ENCODE measurements at regions not wholly inside any gene's neighbourhood (a gene's known extent, or its start where the extent isn't known, plus 50 kb on each side); places are given as distances from the start of the nearest gene placed in this dataset.
A peak's percentile ranks its signal among the peaks of the same experiment; 100 is the strongest.
"Not testable (repeated sequence)": the region's sequence is repeated elsewhere in the genome, so short reads cannot be mapped to it uniquely, and the experiment has no call there.

- TF ChIP-seq TARDBP (IDR thresholded peaks at IDR 0.05) (no peak), ZNF384 (IDR thresholded peaks at IDR 0.05) (no peak), SUZ12 (IDR thresholded peaks at IDR 0.05) (no peak), LEF1 (IDR thresholded peaks at IDR 0.05; ENCODE audit: borderline replicate concordance) (no peak), ELF4 (IDR thresholded peaks at IDR 0.05) (no peak), BHLHE40 (IDR thresholded peaks at IDR 0.05; ENCODE audit: borderline replicate concordance) (no peak), SP1 (IDR thresholded peaks at IDR 0.05) (no peak), ARNT (IDR thresholded peaks at IDR 0.05) (no peak), FOXM1 (IDR thresholded peaks at IDR 0.05; ENCODE audit: borderline replicate concordance) (no peak), FOXA1 (IDR thresholded peaks at IDR 0.05) (no peak), HDGF (IDR thresholded peaks at IDR 0.05; ENCODE audit: borderline replicate concordance) (no peak), NFRKB (IDR thresholded peaks at IDR 0.05) (no peak), L3MBTL2 (conservative IDR thresholded peaks at IDR 0.05) (no peak)
- TF ChIP-seq, protein P1, sequence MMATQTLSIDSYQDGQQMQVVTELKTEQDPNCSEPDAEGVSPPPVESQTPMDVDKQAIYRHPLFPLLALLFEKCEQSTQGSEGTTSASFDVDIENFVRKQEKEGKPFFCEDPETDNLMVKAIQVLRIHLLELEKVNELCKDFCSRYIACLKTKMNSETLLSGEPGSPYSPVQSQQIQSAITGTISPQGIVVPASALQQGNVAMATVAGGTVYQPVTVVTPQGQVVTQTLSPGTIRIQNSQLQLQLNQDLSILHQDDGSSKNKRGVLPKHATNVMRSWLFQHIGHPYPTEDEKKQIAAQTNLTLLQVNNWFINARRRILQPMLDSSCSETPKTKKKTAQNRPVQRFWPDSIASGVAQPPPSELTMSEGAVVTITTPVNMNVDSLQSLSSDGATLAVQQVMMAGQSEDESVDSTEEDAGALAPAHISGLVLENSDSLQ (IDR thresholded peaks at IDR 0.05), result no peak
- CTCF ChIA-PET, result no interaction called here
- no peak for DNase-seq (ENCODE audit: extremely low spot score)
Observed at GRCh38 chr17:65297384-65297783, 160.2 kb downstream of the RGS9 start.

DNA sequence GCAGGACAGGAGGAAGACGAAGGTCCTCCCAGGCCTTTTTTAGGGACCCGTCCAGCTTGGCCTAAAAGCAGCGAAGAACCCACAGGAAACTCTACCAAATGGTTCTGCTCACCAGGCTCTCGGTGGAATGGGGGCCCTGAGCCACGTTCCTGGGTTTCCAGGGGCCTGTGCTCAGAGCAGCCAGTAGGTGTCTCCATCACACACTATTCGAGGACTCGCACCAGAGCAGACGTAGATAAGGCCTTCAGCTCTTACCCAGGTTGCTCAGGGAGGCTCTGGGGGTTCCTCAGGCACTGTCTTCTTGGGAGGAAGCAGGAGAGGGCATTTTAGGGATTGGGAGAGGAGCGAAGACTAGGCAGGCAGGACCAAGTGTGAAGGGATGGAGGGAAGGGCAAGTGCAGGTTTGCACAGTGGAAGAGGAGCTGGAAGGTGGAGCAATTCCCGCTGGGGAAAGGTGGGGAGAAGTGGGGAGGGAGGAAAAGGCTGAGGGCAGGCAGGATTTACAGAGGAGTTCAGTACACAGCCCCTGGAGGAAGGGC lies 157.1 kb downstream of the RGS9 start:
- ChIA-PET CTCF (interaction anchor here (0.5 to 1.6 kb wide), 15 partner anchors 8 to 871 kb away, joined by 3 to 13 read pairs (median 3); no protein-coding TSS in a partner anchor), POLR2A (no interaction called here)
- TF ChIP-seq ARNT (IDR thresholded peaks at IDR 0.05), result no peak
- TF ChIP-seq ZNF384 (IDR thresholded peaks at IDR 0.05), result no peak
- no peak for TF ChIP-seq L3MBTL2 (conservative IDR thresholded peaks at IDR 0.05)
- TF ChIP-seq LEF1 (IDR thresholded peaks at IDR 0.05; ENCODE audit: borderline replicate concordance), result no peak
- no peak for TF ChIP-seq SP1 (IDR thresholded peaks at IDR 0.05)
- TF ChIP-seq CTBP1 (IDR thresholded peaks at IDR 0.05; ENCODE audit: borderline replicate concordance), result no peak
- no peak for TF ChIP-seq TARDBP (IDR thresholded peaks at IDR 0.05)
- TF ChIP-seq BHLHE40 (IDR thresholded peaks at IDR 0.05; ENCODE audit: borderline replicate concordance), result no peak
- TF ChIP-seq, protein P1 (IDR thresholded peaks at IDR 0.05), result no peak
- TF ChIP-seq FOXM1 (IDR thresholded peaks at IDR 0.05; ENCODE audit: borderline replicate concordance), result no peak
- no peak for TF ChIP-seq SUZ12 (IDR thresholded peaks at IDR 0.05)
- TF ChIP-seq FOXK2 (IDR thresholded peaks at IDR 0.05), result no peak
- no peak for TF ChIP-seq ELF4 (IDR thresholded peaks at IDR 0.05)
- TF ChIP-seq HDGF (IDR thresholded peaks at IDR 0.05; ENCODE audit: borderline replicate concordance), result no peak
- no peak for TF ChIP-seq FOXA1 (IDR thresholded peaks at IDR 0.05)
- DNase-seq (ENCODE audit: extremely low spot score), result peak; percentile 86

More at GRCh38 chr17:65297384-65297783, 160.2 kb downstream of the RGS9 start:
- POLR2A ChIA-PET, result no interaction called here

DNA sequence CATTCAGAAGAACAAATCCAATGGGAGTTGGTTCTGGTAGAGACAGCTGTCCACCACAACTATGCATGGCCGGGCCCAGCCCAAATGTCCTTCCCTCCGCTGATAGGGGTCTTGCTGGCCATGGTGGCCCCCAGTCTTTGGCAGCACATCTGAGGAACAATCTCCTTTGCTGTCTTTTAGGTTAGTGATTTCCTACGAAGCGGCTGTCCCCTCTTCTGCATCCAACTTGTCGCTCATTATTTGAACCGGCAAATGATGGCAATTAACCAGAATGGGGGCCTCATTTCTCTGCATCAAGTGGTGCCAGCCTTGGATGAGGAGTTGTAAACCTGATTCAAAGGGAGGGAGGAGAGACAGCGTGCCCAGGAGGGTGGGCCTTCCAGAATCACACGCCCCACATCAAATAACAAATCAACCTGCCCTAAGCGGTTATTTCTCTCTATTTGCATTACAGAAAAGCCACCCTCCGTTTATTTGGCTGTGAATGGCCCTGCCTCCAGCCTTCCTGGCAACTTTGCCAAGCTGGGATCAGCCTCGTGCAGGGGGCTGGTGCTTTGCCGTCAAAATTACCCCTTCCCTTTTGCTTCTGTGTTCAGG lies 156.5 kb downstream of the RGS9 start:
- no peak for TF ChIP-seq FOXA1 (IDR thresholded peaks at IDR 0.05)
- TF ChIP-seq BHLHE40 (IDR thresholded peaks at IDR 0.05; ENCODE audit: borderline replicate concordance), result no peak
- TF ChIP-seq CTBP1 (IDR thresholded peaks at IDR 0.05; ENCODE audit: borderline replicate concordance), result no peak
- TF ChIP-seq SUZ12 (IDR thresholded peaks at IDR 0.05), result no peak
- no peak for TF ChIP-seq HDGF (IDR thresholded peaks at IDR 0.05; ENCODE audit: borderline replicate concordance)
- TF ChIP-seq ZNF384 (IDR thresholded peaks at IDR 0.05), result no peak
- no peak for TF ChIP-seq FOXM1 (IDR thresholded peaks at IDR 0.05; ENCODE audit: borderline replicate concordance)
- no peak for TF ChIP-seq ARNT (IDR thresholded peaks at IDR 0.05)
- TF ChIP-seq, protein P1 (IDR thresholded peaks at IDR 0.05), result no peak
- TF ChIP-seq TARDBP (IDR thresholded peaks at IDR 0.05), result no peak
- TF ChIP-seq L3MBTL2 (conservative IDR thresholded peaks at IDR 0.05), result no peak
- no peak for TF ChIP-seq ELF4 (IDR thresholded peaks at IDR 0.05)
- TF ChIP-seq SP1 (IDR thresholded peaks at IDR 0.05), result no peak
- TF ChIP-seq NFRKB (IDR thresholded peaks at IDR 0.05), result no peak
- TF ChIP-seq FOXK2 (IDR thresholded peaks at IDR 0.05), result no peak
- CTCF ChIA-PET, result interaction anchor here (0.8 to 1.6 kb wide), 4 partner anchors 19 to 746 kb away, joined by 3 to 13 read pairs (median 4); no protein-coding TSS in a partner anchor
- no peak for DNase-seq (ENCODE audit: extremely low spot score)
- POLR2A ChIA-PET, result no interaction called here

GRCh38 chr17:65292430-65292829 lies 155.3 kb downstream of the RGS9 start:
- TF ChIP-seq TARDBP (IDR thresholded peaks at IDR 0.05), result no peak
- no peak for TF ChIP-seq L3MBTL2 (conservative IDR thresholded peaks at IDR 0.05)
- TF ChIP-seq BHLHE40 (IDR thresholded peaks at IDR 0.05; ENCODE audit: borderline replicate concordance), result no peak
- TF ChIP-seq FOXM1 (IDR thresholded peaks at IDR 0.05; ENCODE audit: borderline replicate concordance), result no peak
- no peak for TF ChIP-seq LEF1 (IDR thresholded peaks at IDR 0.05; ENCODE audit: borderline replicate concordance)
- TF ChIP-seq, protein P1 (IDR thresholded peaks at IDR 0.05), result no peak
- TF ChIP-seq FOXK2 (IDR thresholded peaks at IDR 0.05), result no peak
- TF ChIP-seq ELF4 (IDR thresholded peaks at IDR 0.05), result no peak
- no peak for TF ChIP-seq HDGF (IDR thresholded peaks at IDR 0.05; ENCODE audit: borderline replicate concordance)
- TF ChIP-seq SUZ12 (IDR thresholded peaks at IDR 0.05), result no peak
- no peak for TF ChIP-seq SP1 (IDR thresholded peaks at IDR 0.05)
- no peak for TF ChIP-seq ZNF384 (IDR thresholded peaks at IDR 0.05)
- no peak for TF ChIP-seq FOXA1 (IDR thresholded peaks at IDR 0.05)
- no peak for TF ChIP-seq CTBP1 (IDR thresholded peaks at IDR 0.05; ENCODE audit: borderline replicate concordance)
- no peak for TF ChIP-seq ARNT (IDR thresholded peaks at IDR 0.05)
- no peak for TF ChIP-seq NFRKB (IDR thresholded peaks at IDR 0.05)
- POLR2A ChIA-PET, result no interaction called here
- CTCF ChIA-PET, result interaction anchor here (0.6 kb wide), 1 partner anchor 16 kb away, joined by 3 read pairs; no protein-coding TSS in a partner anchor
- no peak for DNase-seq (ENCODE audit: extremely low spot score)

DNA sequence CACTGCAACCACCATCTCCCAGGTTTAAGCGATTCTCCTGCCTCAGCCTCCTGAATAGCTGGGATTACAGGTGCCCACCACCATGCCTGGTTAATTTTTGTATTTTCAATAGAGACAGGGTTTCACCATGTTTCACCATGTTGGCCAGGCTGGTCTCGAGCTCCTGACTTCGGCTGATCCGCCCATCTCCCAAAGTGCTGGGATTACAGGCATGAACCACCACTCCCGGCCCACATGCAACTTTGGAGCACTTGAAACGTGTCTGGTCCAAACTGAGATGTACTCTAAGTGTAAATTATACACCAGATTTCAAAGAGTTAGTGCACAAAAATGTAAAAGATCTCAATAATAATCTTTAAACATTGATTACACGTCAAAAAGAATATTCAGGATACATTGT lies 154.1 kb downstream of the RGS9 start:
- CTCF ChIA-PET; POLR2A ChIA-PET; DNase-seq (ENCODE audit: extremely low spot score): not testable (repeated sequence)

Data from HEK293T (cell line).